Retinal pigment epithelial cell (primary cell): ENCODE measurements at regions not wholly inside any gene's neighbourhood (a gene's known extent, or its start where the extent isn't known, plus 50 kb on each side); places are given as distances from the start of the nearest gene placed in this dataset.

Source experiments
- DNase-seq: peaks from one replicate; pipeline ENCODE4 v3.0.0-alpha.2; 2010; ENCODE audit warnings: low read depth
- H3K4me3 ChIP-seq: 2 replicates; pipeline ENCODE4 v1.5.1; 2011; ENCODE audit warnings: mild to moderate bottlenecking, low read length, control low read depth, moderate library complexity
- TF ChIP-seq, protein P1 (sequence below): conservative IDR thresholded peaks from 2 replicates; pipeline ENCODE4 v1.5.1; 2011; ENCODE audit warnings: low read depth, low read length, control low read depth, inconsistent platforms

DNA sequence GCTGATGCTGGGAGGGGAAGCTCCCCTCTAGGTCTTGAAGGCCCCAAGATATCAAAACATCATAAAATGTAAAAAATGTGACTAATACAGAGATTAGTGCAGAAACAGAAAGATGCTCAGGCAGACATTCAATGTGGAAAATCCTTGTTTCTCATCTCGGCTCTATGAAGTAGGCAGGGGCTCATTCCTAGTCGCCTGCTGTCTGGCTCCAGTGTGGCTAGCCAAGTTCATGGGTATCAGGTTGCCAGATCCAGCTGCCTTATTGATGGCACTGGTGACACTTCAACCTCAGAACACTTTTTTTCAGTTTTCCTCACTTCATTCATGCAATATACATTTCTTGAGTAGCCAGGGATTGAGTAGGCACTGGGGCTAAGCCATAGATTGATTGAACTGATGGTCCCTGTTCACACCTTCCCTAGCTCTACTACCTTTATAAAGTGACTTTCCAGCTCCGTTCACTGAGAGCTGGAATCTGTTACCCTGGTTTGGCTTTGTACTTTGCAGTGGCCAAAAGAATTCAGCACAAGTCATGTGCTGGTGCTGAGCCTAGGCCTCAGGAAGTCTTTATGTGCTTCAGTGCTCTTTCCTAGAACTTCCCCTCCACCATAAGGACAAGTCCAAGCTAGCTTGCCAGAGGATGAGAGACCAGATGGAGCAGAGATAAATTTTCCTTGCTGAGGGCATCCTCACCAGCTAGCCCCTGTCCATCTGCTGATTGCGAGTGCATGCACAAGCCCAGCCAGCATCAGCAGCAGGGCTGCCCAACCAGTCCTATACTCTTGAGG is 373.6 kb upstream of the ST6GAL2 start:
- TF ChIP-seq, protein P1, sequence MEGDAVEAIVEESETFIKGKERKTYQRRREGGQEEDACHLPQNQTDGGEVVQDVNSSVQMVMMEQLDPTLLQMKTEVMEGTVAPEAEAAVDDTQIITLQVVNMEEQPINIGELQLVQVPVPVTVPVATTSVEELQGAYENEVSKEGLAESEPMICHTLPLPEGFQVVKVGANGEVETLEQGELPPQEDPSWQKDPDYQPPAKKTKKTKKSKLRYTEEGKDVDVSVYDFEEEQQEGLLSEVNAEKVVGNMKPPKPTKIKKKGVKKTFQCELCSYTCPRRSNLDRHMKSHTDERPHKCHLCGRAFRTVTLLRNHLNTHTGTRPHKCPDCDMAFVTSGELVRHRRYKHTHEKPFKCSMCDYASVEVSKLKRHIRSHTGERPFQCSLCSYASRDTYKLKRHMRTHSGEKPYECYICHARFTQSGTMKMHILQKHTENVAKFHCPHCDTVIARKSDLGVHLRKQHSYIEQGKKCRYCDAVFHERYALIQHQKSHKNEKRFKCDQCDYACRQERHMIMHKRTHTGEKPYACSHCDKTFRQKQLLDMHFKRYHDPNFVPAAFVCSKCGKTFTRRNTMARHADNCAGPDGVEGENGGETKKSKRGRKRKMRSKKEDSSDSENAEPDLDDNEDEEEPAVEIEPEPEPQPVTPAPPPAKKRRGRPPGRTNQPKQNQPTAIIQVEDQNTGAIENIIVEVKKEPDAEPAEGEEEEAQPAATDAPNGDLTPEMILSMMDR: no peak
- DNase-seq: no peak
- no peak overlapping the region for H3K4me3 ChIP-seq

DNA sequence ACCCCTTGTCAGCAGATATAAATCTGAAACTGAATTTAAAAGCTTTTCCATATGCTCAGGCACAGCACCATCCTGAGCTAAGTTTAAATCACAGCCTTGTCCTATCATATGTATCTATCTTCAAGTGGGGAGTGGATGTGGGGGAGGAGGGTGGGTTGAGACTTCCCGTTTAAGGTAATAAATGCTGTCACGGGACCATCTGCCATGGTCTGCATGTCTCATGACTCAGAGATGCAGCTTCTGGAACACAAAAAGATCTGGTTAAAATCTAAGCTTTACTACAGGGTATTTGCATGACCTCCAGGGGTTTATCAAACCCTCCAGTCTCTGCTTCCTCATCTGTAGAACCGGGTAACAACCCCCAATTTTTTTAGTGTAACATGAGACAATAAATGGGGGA is 377.7 kb upstream of the ST6GAL2 start:
- TF ChIP-seq, protein P1: no peak
- no peak overlapping the region for H3K4me3 ChIP-seq
- no peak for DNase-seq

DNA sequence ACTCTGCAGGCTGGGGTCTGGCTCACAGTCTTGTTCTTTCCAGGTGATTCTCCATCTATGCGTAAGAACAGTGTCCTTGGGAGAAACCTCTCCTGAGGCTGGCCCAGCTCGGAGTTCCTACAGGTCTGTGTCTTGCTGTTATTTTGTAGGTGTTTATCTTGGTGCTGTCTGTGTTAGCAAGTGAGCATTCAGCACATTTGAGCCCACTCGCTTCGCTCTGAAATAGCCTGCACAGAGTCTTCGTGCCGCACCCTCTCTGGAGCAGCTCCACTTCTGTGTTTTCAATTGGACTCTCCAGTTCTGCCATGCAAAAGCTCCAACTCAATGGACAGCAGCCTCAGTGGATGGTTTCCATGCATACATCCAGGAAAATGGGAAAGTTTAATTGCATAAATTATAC is 378.2 kb upstream of the ST6GAL2 start:
- no peak for DNase-seq
- no peak overlapping the region for H3K4me3 ChIP-seq
- TF ChIP-seq, protein P1: no peak

DNA sequence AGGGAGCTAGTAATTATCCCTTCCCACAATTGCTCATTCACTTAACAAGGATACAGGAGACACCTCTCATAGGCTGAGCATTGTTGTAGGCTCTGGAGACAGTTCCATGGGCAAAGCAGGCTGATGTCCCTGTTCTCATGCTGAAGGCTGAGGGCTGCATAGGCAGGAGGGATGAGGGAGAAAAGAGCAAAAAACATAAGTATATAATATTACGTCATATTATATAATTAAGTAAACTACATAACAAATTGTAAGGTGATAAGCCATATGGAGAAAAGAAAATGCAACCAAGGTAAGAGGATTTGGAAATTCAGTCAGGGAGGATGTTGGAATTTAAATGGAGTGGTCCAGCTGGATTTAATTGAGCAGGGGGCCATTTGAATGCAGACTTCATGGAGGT is 380.6 kb upstream of the ST6GAL2 start:
- no peak for DNase-seq
- H3K4me3 ChIP-seq: no peak overlapping the region
- TF ChIP-seq, protein P1: no peak

DNA sequence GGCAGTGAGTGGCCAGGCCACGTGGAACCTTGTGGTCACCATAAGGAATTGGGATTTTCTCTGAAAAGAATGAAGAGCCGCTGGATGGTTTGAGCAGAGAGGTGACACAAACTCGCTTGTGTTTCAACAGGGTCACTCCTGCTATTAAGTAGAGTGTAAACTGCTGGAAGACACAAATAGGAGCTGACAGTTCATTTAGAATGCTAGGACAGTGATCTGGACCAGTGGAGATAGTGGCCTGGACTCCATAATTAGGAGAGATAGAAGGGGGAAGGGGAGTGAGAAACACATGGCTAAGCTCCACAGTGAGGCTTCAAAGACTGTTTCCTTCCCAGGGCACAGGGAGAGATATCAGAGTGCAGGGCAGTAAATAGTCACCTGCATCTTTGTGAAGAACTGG is 381.1 kb upstream of the ST6GAL2 start:
- no peak overlapping the region for H3K4me3 ChIP-seq
- TF ChIP-seq, protein P1: no peak
- DNase-seq: no peak

DNA sequence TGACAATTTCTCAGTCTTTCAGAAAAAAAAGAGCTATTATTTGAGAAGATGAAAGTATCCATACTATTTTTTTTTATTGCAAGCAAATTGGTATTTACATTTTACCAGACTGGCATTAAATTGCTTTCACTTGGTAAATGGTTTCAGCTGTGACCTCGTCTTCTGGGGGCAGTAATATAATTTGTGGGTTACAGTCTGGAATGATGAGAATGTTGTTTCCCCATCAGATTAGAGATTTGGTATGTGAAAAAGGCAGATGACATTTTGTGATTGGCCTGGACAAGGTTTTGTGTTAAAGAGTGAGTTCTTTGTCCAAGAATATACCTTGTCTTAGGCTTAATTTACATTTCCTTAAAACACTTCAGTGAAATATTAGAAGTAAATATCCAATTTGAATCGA is 390.1 kb upstream of the ST6GAL2 start:
- TF ChIP-seq, protein P1: no peak
- no peak overlapping the region for H3K4me3 ChIP-seq
- DNase-seq: peak; percentile 50

DNA sequence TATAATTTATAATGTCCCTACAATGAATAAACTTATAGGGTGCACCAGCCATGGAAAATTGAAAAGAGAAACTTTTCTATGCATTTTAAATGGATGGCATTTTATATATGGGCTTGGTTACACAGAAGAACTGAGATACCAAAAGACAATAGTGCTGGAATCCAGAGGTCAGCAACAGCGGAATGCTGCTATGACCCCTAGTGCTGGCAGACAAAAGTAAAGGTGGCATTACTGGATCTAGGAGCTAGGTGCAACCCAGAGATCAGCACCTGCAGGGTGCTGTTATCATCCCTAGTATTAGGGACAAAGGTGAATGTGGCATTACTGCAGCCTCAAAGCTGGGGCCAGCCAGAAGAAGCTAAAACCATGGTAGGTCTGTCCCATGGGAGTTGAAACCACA is 392.7 kb upstream of the ST6GAL2 start:
- DNase-seq: no peak
- TF ChIP-seq, protein P1: no peak
- H3K4me3 ChIP-seq: no peak overlapping the region
